Mucosa of descending colon (tissue), 3 donors: ENCODE measurements at regions not wholly inside any gene's neighbourhood (a gene's known extent, or its start where the extent isn't known, plus 50 kb on each side); places are given as distances from the start of the nearest gene placed in this dataset.
"Not testable (repeated sequence)": the region's sequence is repeated elsewhere in the genome, so short reads cannot be mapped to it uniquely, and the experiment has no call there.

Experiments
- ATAC-seq: fragments of 200-7000 bp; cut with Tn5 transposase; one replicate; pipeline ENCODE4 v1.9.1; 2020; ENCODE audit warnings: mild to moderate bottlenecking, moderate library complexity
- DNase-seq, 3 donors: peaks; one replicate each; pipeline ENCODE4 v3.0.0-alpha.2; 2020
- H3K36me3 ChIP-seq: fragments of 200-600 bp; one replicate; pipeline ENCODE4 v1.8.0; 2021; ENCODE audit warnings: low read depth, mild to moderate bottlenecking
- H3K4me1 ChIP-seq: fragments of 200-600 bp; one replicate; pipeline ENCODE4 v1.8.0; 2021; ENCODE audit warnings: low read depth, mild to moderate bottlenecking
- H3K4me3 ChIP-seq: fragments of 200-600 bp; one replicate; pipeline ENCODE4 v1.8.0; 2021; ENCODE audit warnings: mild to moderate bottlenecking
- H3K9me3 ChIP-seq: fragments of 200-600 bp; one replicate; pipeline ENCODE4 v1.8.0; 2021; ENCODE audit warnings: mild to moderate bottlenecking
- intact Hi-C, 2 donors: fragments of 100-400 bp; cut with DNase I in 1 of 2; cut with micrococcal nuclease in 1 of 2; formaldehyde crosslinking; loops; one replicate each; pipeline versions ENCODE4 v1.11.0 to v1.11.1; 2022; cut with DNase I, micrococcal nuclease
- TF ChIP-seq, protein P1 (sequence below): fragments of 200-600 bp; IDR thresholded peaks from one replicate; pipeline ENCODE4 v1.8.0; 2022; ENCODE audit warnings: antibody characterized with exemption, mild to moderate bottlenecking
- donor health status: DM: no; HTN: no; CAD: no; lungs with moderate emphysema.
- donor health status: DM: no; HTN: no; CAD: no.
- donor health status: DM: no; HTN: yes; CAD: no.

DNA sequence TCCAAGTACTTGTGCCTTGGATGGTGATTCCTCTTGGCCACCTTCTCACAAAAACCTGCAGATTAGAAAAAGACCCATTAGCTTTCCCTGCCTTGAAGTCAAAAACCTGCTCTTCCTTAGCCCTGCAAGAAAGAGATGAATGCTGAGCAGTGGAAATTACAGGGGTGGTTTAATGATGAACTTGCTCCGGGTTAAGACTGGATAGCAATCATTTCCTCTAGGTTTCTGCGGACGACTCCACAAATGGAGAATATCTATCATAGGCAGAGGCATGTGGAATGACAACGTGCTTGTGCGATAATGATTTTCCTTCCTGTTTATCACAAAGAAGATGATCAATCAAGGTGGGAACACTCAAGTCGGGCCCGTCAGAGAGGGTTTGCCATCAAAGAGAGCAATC, 201.2 kb upstream of the ERCC4 start:
- no peak for ATAC-seq

GRCh38 chr16:13727943-13728342, 192.0 kb upstream of the ERCC4 start:
- TF ChIP-seq, protein P1, sequence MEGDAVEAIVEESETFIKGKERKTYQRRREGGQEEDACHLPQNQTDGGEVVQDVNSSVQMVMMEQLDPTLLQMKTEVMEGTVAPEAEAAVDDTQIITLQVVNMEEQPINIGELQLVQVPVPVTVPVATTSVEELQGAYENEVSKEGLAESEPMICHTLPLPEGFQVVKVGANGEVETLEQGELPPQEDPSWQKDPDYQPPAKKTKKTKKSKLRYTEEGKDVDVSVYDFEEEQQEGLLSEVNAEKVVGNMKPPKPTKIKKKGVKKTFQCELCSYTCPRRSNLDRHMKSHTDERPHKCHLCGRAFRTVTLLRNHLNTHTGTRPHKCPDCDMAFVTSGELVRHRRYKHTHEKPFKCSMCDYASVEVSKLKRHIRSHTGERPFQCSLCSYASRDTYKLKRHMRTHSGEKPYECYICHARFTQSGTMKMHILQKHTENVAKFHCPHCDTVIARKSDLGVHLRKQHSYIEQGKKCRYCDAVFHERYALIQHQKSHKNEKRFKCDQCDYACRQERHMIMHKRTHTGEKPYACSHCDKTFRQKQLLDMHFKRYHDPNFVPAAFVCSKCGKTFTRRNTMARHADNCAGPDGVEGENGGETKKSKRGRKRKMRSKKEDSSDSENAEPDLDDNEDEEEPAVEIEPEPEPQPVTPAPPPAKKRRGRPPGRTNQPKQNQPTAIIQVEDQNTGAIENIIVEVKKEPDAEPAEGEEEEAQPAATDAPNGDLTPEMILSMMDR: no peak
- Histone ChIP-seq H3K36me3 (no peaks in the 10 kb centered on the region), H3K4me3 (no peak overlapping the region), H3K4me1 (no peaks in the 10 kb centered on the region), H3K9me3 (peaks cover 18% of the 10 kb centered on the region)
- DNase-seq (no peak), ATAC-seq (no peak)
- intact Hi-C loops: no loop called here

More for the DNA sequence above, 201.2 kb upstream of the ERCC4 start:
- no peak for DNase-seq
- no peaks in the 10 kb centered on the region for H3K36me3 ChIP-seq
- intact Hi-C loops: no loop called here
- TF ChIP-seq, protein P1: no peak
- H3K9me3 ChIP-seq: no peaks in the 10 kb centered on the region
- no peak overlapping the region for H3K4me3 ChIP-seq
- H3K4me1 ChIP-seq: no peaks in the 10 kb centered on the region

DNA sequence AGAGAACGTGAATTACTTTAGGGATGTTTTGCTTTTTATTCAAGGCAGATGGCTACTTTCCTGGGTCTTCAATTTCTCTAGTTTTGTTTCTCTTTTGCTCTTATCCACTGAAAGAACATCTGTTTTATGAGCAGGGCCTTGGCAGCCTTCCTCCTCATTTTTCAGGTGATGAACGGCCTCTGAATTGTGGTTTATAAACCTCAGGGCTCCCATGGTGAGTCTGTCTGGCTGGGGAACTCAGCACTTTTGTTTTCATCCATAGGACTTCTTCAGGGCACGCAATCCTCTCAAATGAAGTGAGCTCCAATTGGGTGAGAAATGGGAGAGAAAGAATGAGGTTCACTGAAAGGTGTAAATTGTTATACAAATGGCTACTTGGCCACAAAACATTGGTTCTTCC, 186.4 kb upstream of the ERCC4 start:
- Histone ChIP-seq H3K4me3 (no peak overlapping the region), H3K9me3 (peaks cover 3% of the 10 kb centered on the region), H3K4me1 (no peaks in the 10 kb centered on the region), H3K36me3 (no peaks in the 10 kb centered on the region)
- TF ChIP-seq, protein P1: no peak
- DNase-seq (peak in 1 of 3 donors; percentile 1), ATAC-seq (no peak)
- intact Hi-C loops: no loop called here

DNA sequence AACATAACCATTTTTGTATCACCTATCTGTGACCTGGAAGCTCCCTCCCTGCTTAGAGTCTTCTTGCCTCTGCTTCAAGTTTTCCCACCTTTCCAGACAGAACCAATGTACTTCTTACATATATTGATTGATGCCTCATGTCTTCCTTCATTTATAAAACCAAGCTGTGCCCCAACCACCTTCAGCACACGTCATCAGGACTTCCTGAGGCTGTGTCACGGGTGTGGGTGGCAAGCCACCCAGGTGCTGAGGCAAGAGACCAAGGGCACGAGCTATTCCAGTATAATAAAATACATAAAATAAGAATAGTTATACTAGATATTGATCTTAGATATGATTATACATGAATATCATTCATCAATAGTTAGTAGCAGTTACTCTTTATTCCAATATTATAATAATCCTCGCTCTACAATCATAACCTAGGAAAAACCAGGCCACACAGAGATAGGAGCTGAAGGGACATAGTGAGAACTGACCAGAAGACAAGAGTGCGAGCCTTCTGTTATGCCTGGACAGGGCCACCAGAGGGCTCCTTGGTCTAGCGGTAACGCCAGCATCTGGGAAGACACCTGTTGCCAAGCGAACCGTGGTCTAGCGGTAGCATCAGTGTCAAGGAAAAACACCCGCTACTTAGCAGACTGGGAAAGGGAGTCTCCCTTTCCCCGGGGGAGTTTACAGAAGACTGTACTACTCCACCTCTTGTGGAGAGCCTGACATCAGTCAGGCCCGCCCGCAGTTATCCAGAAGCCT, 180.2 kb upstream of the ERCC4 start:
- H3K9me3 ChIP-seq, H3K4me3 ChIP-seq, H3K4me1 ChIP-seq, H3K36me3 ChIP-seq, intact Hi-C loops, DNase-seq, ATAC-seq: not testable (repeated sequence)

- DNase-seq (no peak), ATAC-seq (no peak)
- Histone ChIP-seq H3K4me3 (no peak overlapping the region), H3K36me3 (no peaks in the 10 kb centered on the region), H3K9me3 (peaks cover 11% of the 10 kb centered on the region), H3K4me1 (no peaks in the 10 kb centered on the region)
- TF ChIP-seq, protein P1: no peak
- intact Hi-C loops: no loop called here
These were observed 177.0 kb upstream of the ERCC4 start for GRCh38 chr16:13742928-13743327.

- DNase-seq (no peak), ATAC-seq (no peak)
- intact Hi-C loops: no loop called here
- no peak overlapping the region for H3K4me3 ChIP-seq
- TF ChIP-seq, protein P1: no peak
- no peaks in the 10 kb centered on the region for H3K4me1 ChIP-seq
- peaks cover 11% of the 10 kb centered on the region for H3K9me3 ChIP-seq
- no peaks in the 10 kb centered on the region for H3K36me3 ChIP-seq
These were observed 176.4 kb upstream of the ERCC4 start for GRCh38 chr16:13743571-13743970.
